K562 (cell line): ENCODE measurements at regions not wholly inside any gene's neighbourhood (a gene's known extent, or its start where the extent isn't known, plus 50 kb on each side); places are given as distances from the start of the nearest gene placed in this dataset.

Source experiments
- BRD4 ChIP-seq: fragments of 200-600 bp; sonication (generic); IDR thresholded peaks from 2 replicates; pipeline ENCODE4 v1.6.1; 2017; ENCODE audit warnings: inconsistent platforms
- CEBPB ChIP-seq: fragments of 450-650 bp; IDR thresholded peaks from 2 replicates; pipeline ENCODE4 v1.6.1; 2016; ENCODE audit warnings: missing genetic modification characterization, missing compliant biosample characterization
- CHD7 ChIP-seq: fragments of 200-600 bp; sonication (generic); IDR thresholded peaks from one replicate; pipeline ENCODE4 v1.6.1; 2012; ENCODE audit warnings: mild to moderate bottlenecking, low read depth, low read length, inconsistent platforms
- EZH2 ChIP-seq: IDR thresholded peaks from 2 replicates; pipeline ENCODE4 v1.6.1; 2012; ENCODE audit warnings: low read depth, mild to moderate bottlenecking, inconsistent platforms, low read length, borderline replicate concordance
- FOXP1 ChIP-seq: sonication (generic); formaldehyde crosslinking; IDR thresholded peaks from 2 replicates; pipeline ENCODE4 v1.8.0; 2022; ENCODE audit warnings: mild to moderate bottlenecking, missing genetic modification reagents
- IRF2 ChIP-seq: sonication (generic); formaldehyde crosslinking; IDR thresholded peaks from 2 replicates; pipeline ENCODE4 v1.8.1; 2022; ENCODE audit warnings: mild to moderate bottlenecking, missing genetic modification reagents
- JUNB ChIP-seq: fragments of 450-650 bp; formaldehyde crosslinking; conservative IDR thresholded peaks from 2 replicates; pipeline ENCODE4 v1.4.0; 2020; ENCODE audit warnings: mild to moderate bottlenecking
- PBX2 ChIP-seq, 2 experiments: IDR thresholded peaks in 1 of 2; conservative IDR thresholded peaks in 1 of 2; 2 replicates each; pipeline ENCODE4 v1.6.1; 2016; ENCODE audit warnings: low read depth in 2 of 2, mild to moderate bottlenecking in 1 of 2, missing compliant biosample characterization in 1 of 2, missing genetic modification characterization in 1 of 2, moderate library complexity in 1 of 2
- TBP ChIP-seq: optimal IDR thresholded peaks from 2 replicates; pipeline ENCODE3; 2011; ENCODE audit warnings: low read depth, low read length, improper control_type of control experiment
- TF ChIP-seq, protein P1 (sequence below): fragments of 450-650 bp; IDR thresholded peaks from 2 replicates; pipeline ENCODE4 v1.6.1; 2017; ENCODE audit warnings: antibody characterized with exemption

DNA sequence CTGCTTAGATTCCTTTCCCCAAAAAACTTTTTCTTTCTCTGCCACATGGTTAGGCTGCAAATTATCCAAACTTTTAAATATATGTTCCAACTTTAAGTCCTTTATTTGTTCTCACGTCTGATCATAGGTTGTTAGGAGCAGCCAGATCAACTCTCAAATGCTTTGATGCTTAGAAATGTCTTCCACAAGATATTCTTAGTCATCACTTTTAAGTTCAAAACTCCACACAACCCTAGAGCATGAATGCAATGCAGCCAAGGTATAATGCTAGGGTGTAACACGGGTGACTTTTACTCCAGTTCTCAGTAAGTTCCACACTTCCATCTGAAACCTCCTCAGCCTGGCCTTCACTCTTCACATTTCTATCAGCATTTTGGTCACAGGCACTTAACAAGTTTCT, 987.5 kb downstream of the DCDC2C start:
- no peak for TF ChIP-seq PBX2 (CRISPR knock-in tag; IDR thresholded peaks at IDR 0.05; ENCODE audit: low read depth)
- no peak for TF ChIP-seq PBX2 (tag; conservative IDR thresholded peaks at IDR 0.05; ENCODE audit: low read depth)
- TF ChIP-seq BRD4 = no peak
- TF ChIP-seq, protein P1, sequence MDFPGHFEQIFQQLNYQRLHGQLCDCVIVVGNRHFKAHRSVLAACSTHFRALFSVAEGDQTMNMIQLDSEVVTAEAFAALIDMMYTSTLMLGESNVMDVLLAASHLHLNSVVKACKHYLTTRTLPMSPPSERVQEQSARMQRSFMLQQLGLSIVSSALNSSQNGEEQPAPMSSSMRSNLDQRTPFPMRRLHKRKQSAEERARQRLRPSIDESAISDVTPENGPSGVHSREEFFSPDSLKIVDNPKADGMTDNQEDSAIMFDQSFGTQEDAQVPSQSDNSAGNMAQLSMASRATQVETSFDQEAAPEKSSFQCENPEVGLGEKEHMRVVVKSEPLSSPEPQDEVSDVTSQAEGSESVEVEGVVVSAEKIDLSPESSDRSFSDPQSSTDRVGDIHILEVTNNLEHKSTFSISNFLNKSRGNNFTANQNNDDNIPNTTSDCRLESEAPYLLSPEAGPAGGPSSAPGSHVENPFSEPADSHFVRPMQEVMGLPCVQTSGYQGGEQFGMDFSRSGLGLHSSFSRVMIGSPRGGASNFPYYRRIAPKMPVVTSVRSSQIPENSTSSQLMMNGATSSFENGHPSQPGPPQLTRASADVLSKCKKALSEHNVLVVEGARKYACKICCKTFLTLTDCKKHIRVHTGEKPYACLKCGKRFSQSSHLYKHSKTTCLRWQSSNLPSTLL = no peak
- TF ChIP-seq FOXP1 (CRISPR knock-in tag) = no peak
- no peak for TF ChIP-seq IRF2 (CRISPR knock-in tag)
- TF ChIP-seq EZH2 = no peak
- TF ChIP-seq TBP = no peak
- no peak for TF ChIP-seq JUNB
- no peak for TF ChIP-seq CHD7
- TF ChIP-seq CEBPB (tag) = no peak
